ENCODE measurements at regions not wholly inside any gene's neighbourhood (a gene's known extent, or its start where the extent isn't known, plus 50 kb on each side); places are given as distances from the start of the nearest gene placed in this dataset.

DNA sequence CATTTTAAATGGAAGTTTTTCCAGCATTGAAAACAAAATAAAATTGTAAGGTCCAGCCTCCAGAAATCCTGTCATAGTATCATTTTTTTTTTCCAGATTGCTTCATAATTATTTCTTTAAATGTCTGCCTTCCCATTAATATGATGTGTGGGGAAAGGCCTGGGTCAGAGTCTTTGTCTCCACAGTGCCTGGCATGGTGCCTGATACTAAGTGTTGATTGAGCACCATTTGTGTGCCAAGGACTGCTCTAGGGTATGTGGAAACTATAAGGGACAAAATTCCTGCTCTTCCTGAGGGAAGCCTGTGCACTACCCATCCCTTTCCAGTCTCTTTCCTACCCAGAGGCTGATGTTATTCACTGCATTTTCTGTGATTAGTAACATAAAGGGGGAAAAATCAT lies 53.1 kb upstream of the BEND4 start:
- Histone ChIP-seq H3K27me3 (replicated peaks in 1 of 2; ENCODE audit: control insufficient read depth in 2 of 2, insufficient read depth in 2 of 2, low read length in 1 of 2) (no peaks in the 10 kb centered on the region), H3K36me3 (ENCODE audit: control insufficient read depth in 2 of 2, insufficient read depth in 2 of 2, low read length in 1 of 2) (no peaks in the 10 kb centered on the region), H3K27ac (ENCODE audit: control insufficient read depth, insufficient read depth) (no peak overlapping the region), H3K4me1 (ENCODE audit: control insufficient read depth, insufficient read depth, low read length) (no peaks in the 10 kb centered on the region), H2AFZ (ENCODE audit: control insufficient read depth, low read depth, low read length) (no peak overlapping the region), H3K9me3 (replicated peaks; ENCODE audit: control insufficient read depth, insufficient read depth, low read length) (no peaks in the 10 kb centered on the region), H4K20me1 (ENCODE audit: control insufficient read depth, insufficient read depth) (no peaks in the 10 kb centered on the region), H3K4me2 (ENCODE audit: control insufficient read depth, insufficient read depth) (no peak overlapping the region), H3K79me2 (ENCODE audit: control insufficient read depth, insufficient read depth, low read length) (no peaks in the 10 kb centered on the region), H3K4me3 (no peak overlapping the region), H3K9ac (ENCODE audit: control insufficient read depth, insufficient read depth, low read length) (no peak overlapping the region)
- RAD21 ChIA-PET (ENCODE audit: unreplicated experiment): no interaction called here
- SMC1A ChIA-PET (ENCODE audit: uncharacterized antibody, unreplicated experiment): no interaction called here
- FAIRE-seq (no peak), DNase-seq (ENCODE audit: low read depth, low spot score) (no peak), ATAC-seq (no peak)
- TF ChIP-seq NBN (IDR thresholded peaks at IDR 0.05): no peak
- CTCF ChIA-PET: no interaction called here
- intact Hi-C loops (cut with micrococcal nuclease; ENCODE audit: unreplicated experiment) (no loop called here), in situ Hi-C loops (cut with MboI) (no loop called here)
- BruUV-seq (replicated peaks): no TSS peak
- POLR2A ChIA-PET: no interaction called here

GRCh38 chr4:42216664-42217063 lies 64.2 kb upstream of the BEND4 start:
- ATAC-seq (no peak), DNase-seq (ENCODE audit: low read depth, low spot score) (no peak), FAIRE-seq (no peak)
- no peak overlapping the region for H3K4me3 ChIP-seq
- ChIA-PET RAD21 (ENCODE audit: unreplicated experiment) (no interaction called here), POLR2A (no interaction called here), CTCF (interaction anchor here (0.7 kb wide), 2 partner anchors 54 to 702 kb away, joined by 3 read pairs; no protein-coding TSS in a partner anchor), SMC1A (ENCODE audit: uncharacterized antibody, unreplicated experiment) (no interaction called here)
- H3K79me2 ChIP-seq (ENCODE audit: control insufficient read depth, insufficient read depth, low read length): no peaks in the 10 kb centered on the region
- no peak overlapping the region for H3K9ac ChIP-seq (ENCODE audit: control insufficient read depth, insufficient read depth, low read length)
- intact Hi-C loops (cut with micrococcal nuclease; ENCODE audit: unreplicated experiment): no loop called here
- BruUV-seq (replicated peaks): no TSS peak
- TF ChIP-seq E4F1 (IDR thresholded peaks at IDR 0.05; ENCODE audit: borderline replicate concordance, partially characterized antibody): no peak
- TF ChIP-seq TAF1 (IDR thresholded peaks at IDR 0.05; ENCODE audit: borderline replicate concordance, low read depth, low read length): no peak
- TF ChIP-seq NFYB (IDR thresholded peaks at IDR 0.05; ENCODE audit: insufficient read depth, low read depth, low read length): no peak
- no peak for TF ChIP-seq MEF2B (IDR thresholded peaks at IDR 0.05; ENCODE audit: partially characterized antibody, poor library complexity, severe bottlenecking)
- TF ChIP-seq ELK1 (IDR thresholded peaks at IDR 0.05; ENCODE audit: low read depth, low read length): no peak
- no peak overlapping the region for H2AFZ ChIP-seq (ENCODE audit: control insufficient read depth, low read depth, low read length)
- H3K36me3 ChIP-seq (ENCODE audit: control insufficient read depth in 2 of 2, insufficient read depth in 2 of 2, low read length in 1 of 2): no peaks in the 10 kb centered on the region
- H3K4me1 ChIP-seq (ENCODE audit: control insufficient read depth, insufficient read depth, low read length): no peaks in the 10 kb centered on the region
- in situ Hi-C loops (cut with MboI): no loop called here
- H3K4me2 ChIP-seq (ENCODE audit: control insufficient read depth, insufficient read depth): no peak overlapping the region
- no peaks in the 10 kb centered on the region for H4K20me1 ChIP-seq (ENCODE audit: control insufficient read depth, insufficient read depth)
- 69% methylated on average over 2 of the region's 2 CpGs for WGBS (ENCODE audit: insufficient coverage, insufficient replicate concordance, low lambda C conversion rate, missing lambda C conversion rate)
- H3K27ac ChIP-seq (ENCODE audit: control insufficient read depth, insufficient read depth): no peak overlapping the region
- H3K9me3 ChIP-seq (replicated peaks; ENCODE audit: control insufficient read depth, insufficient read depth, low read length): no peaks in the 10 kb centered on the region
- no peaks in the 10 kb centered on the region for H3K27me3 ChIP-seq (replicated peaks in 1 of 2; ENCODE audit: control insufficient read depth in 2 of 2, insufficient read depth in 2 of 2, low read length in 1 of 2)
